ENCODE measurements at regions not wholly inside any gene's neighbourhood (a gene's known extent, or its start where the extent isn't known, plus 50 kb on each side); places are given as distances from the start of the nearest gene placed in this dataset.

DNA sequence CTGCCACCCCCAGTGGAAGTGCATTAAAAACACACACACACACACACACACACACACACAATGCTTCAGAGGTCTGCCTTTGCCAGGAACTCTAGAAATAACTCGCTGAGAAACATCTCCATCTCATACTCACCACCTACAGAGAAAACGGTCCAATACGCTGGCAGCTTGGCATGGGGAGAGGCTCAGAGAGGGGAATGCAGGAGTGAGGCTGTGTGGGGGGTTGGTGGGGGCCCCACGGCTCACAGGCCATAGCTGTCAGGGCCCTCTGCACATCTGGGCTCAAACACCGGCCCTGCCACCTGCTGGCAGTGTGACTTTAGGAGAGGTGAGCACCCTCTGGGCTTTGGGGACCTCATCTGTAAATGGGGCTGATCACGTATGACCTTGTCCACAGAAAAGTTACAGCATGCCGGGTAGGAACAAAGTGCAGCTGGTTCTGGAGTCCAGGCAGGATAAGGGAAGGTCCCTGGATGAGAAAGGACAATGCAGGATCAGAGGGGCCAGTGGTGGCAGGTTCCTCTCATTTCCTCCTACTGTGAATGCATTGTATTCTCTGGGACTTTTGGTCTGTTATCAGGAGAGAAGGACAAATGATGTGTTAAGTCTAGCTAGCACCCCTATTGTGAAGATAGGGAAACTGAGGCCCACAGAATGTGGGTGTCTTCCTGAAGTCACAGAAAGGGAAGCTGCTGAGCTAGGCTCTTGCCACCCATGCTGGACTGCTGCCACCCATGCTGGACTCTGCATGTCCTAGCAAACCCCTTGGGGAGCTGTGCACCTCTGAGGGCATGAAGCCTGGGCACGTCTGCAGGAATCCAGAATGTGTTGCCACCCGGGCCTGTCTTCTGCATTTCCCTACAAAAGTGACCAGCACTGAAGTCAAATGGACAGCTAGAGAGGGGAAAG is 404.6 kb downstream of the RPS24 start:
- WGBS, 2 donors: 72 to 77% methylated on average over 9 of the region's 9 CpGs
- no peak overlapping the region for H3K27ac ChIP-seq
- no peaks in the 10 kb centered on the region for H3K27me3 ChIP-seq
- H3K4me1 ChIP-seq: peaks cover 0 to 8% (median 4%) of the 10 kb centered on the region in 3 donors
- H3K9me3 ChIP-seq: no peaks in the 10 kb centered on the region
- H3K36me3 ChIP-seq: no peaks in the 10 kb centered on the region
- TF ChIP-seq, protein P1, sequence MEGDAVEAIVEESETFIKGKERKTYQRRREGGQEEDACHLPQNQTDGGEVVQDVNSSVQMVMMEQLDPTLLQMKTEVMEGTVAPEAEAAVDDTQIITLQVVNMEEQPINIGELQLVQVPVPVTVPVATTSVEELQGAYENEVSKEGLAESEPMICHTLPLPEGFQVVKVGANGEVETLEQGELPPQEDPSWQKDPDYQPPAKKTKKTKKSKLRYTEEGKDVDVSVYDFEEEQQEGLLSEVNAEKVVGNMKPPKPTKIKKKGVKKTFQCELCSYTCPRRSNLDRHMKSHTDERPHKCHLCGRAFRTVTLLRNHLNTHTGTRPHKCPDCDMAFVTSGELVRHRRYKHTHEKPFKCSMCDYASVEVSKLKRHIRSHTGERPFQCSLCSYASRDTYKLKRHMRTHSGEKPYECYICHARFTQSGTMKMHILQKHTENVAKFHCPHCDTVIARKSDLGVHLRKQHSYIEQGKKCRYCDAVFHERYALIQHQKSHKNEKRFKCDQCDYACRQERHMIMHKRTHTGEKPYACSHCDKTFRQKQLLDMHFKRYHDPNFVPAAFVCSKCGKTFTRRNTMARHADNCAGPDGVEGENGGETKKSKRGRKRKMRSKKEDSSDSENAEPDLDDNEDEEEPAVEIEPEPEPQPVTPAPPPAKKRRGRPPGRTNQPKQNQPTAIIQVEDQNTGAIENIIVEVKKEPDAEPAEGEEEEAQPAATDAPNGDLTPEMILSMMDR (IDR thresholded peaks at IDR 0.05): no peak
- no peak overlapping the region for H3K4me3 ChIP-seq
- intact Hi-C loops (cut with DNase I): no loop called here
- ATAC-seq (peak in 1 of 4 donors; percentile 10), DNase-seq (peak in 1 of 6 donors; percentile 57), FAIRE-seq (no peak)

DNA sequence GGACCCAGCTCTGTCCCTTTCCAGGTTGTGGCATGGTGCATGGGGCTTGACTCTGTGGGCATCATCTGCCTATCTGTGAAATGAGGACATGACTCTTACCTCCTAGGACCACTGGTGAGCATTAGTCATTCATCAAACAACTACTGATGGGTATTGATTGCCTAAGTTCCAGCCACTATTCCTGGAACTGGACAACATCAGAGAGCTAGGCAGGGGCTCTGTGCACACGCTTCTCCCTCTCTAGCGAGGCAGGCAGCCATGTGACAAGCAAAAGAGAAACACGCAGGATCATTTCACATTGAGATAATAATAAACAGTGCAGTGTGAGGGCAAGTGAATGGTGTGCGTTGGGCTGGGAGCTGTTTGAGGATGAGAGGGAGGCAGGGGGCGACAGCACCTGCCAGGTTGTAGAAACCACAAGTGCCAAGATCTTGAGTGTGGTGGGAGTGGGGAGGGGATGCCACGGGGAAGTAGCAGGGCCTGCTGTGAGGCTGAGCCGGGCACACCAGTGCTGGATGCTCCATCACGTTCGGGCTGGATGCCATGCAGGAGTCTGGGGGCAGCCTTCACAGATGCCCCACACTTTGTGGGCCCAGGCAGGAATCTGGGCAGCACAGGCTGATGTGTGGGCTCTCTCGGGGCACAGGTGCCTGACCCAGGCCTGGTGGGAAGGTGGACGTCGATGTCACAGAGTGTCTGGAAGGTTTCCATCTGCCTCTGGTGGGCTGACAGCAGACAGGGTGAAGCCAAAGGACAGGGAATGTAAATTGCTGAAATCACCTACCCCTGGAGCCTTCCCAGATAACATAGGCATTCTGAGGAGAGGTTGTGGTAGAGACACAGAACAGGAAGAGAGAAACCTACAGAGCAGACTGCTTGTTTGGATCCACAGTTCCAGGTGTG is 405.5 kb downstream of the RPS24 start:
- H3K4me3 ChIP-seq: no peak overlapping the region
- ATAC-seq (no peak), FAIRE-seq (no peak), DNase-seq (peak in 1 of 6 donors; percentile 37)
- no peaks in the 10 kb centered on the region for H3K9me3 ChIP-seq
- intact Hi-C loops (cut with DNase I): no loop called here
- H3K36me3 ChIP-seq: no peaks in the 10 kb centered on the region
- H3K27me3 ChIP-seq: no peaks in the 10 kb centered on the region
- TF ChIP-seq, protein P1 (IDR thresholded peaks at IDR 0.05): no peak
- 85 to 86% methylated on average over 12 of the region's 12 CpGs for WGBS, 2 donors
- H3K4me1 ChIP-seq: peaks cover 0 to 8% (median 4%) of the 10 kb centered on the region in 3 donors
- H3K27ac ChIP-seq: no peak overlapping the region

- DNase-seq (peak in 1 of 6 donors; percentile 30), ATAC-seq (peak; percentile 57 to 80 (median 70)), FAIRE-seq (no peak)
- TF ChIP-seq, protein P1 (IDR thresholded peaks at IDR 0.05): no peak
- Histone ChIP-seq H3K27me3 (no peaks in the 10 kb centered on the region), H3K4me3 (no peak overlapping the region), H3K36me3 (no peaks in the 10 kb centered on the region), H3K4me1 (peaks cover 0 to 8% (median 4%) of the 10 kb centered on the region in 3 donors), H3K9me3 (no peaks in the 10 kb centered on the region), H3K27ac (no peak overlapping the region)
- intact Hi-C loops (cut with DNase I): no loop called here
- WGBS, 2 donors: 39 to 54% methylated on average over 4 of the region's 4 CpGs
Measured at GRCh38 chr10:78441010-78441409, 407.3 kb downstream of the RPS24 start.

DNA sequence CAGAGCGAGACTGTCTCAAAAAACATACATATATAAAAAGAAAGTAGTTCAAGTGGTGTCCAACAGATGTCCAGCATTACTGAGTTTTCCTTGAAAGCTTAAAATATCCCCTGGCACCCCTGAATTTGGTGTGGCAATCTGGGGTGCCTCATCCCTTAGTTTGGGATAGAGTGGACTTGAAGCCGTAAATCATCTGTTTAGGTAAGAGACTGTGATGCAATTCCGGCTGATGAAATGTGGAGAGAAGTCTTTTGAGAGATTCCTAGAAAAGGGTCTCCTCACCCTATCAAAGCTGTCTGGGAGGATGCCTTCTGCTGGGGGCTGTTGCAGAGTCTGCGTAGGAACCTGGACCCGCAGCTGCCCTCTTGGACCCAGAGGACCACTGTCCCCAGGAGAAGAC is 408.0 kb downstream of the RPS24 start:
- TF ChIP-seq, protein P1 (IDR thresholded peaks at IDR 0.05): no peak
- Histone ChIP-seq H3K27ac (no peak overlapping the region), H3K4me3 (no peak overlapping the region), H3K4me1 (peaks cover 2 to 8% (median 7%) of the 10 kb centered on the region in 3 donors), H3K36me3 (no peaks in the 10 kb centered on the region), H3K27me3 (no peaks in the 10 kb centered on the region), H3K9me3 (no peaks in the 10 kb centered on the region)
- ATAC-seq (no peak), FAIRE-seq (no peak), DNase-seq (no peak)
- WGBS, 2 donors: 95 to 96% methylated on average over 5 of the region's 5 CpGs
- intact Hi-C loops (cut with DNase I): no loop called here

Data from pancreas (tissue), 10 donors.